ENCODE measurements at regions not wholly inside any gene's neighbourhood (a gene's known extent, or its start where the extent isn't known, plus 50 kb on each side); places are given as distances from the start of the nearest gene placed in this dataset.

DNA sequence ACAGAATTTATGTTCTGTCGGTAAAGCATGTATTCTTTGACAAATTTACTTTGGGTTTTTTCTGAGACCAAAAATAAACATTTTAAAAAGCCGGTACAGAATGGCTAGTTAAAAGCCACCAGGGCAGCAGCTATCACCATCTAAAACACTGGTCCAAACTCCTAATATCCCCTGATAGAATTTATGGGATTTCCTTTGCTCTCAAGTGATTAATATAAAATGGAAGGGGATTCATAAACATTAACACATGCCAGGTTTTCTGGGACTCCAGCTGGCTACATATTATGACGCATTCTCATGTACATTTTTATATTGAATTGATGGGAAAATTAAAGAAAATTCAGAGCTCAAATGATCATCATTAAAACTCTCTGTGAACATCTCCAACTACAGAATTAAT, 640.8 kb downstream of the C12orf50 start:
- Histone ChIP-seq H3K4me1 (ENCODE audit: low read depth, poor library complexity, severe bottlenecking) (no peaks in the 10 kb centered on the region), H3K27me3 (ENCODE audit: insufficient read depth, low read depth) (no peaks in the 10 kb centered on the region), H3K9ac (no peak overlapping the region), H3K4me3 (IDR thresholded peaks at IDR 0.05; ENCODE audit: insufficient read depth, low read depth, low read length) (no peak overlapping the region), H3K27ac (no peak overlapping the region), H4K20me1 (ENCODE audit: insufficient read depth) (no peaks in the 10 kb centered on the region), H2AFZ (ENCODE audit: low read depth) (no peak overlapping the region), H3K4me2 (no peak overlapping the region), H3K79me2 (ENCODE audit: insufficient read depth, low read depth) (no peaks in the 10 kb centered on the region), H3K36me3 (ENCODE audit: insufficient read depth) (no peaks in the 10 kb centered on the region)
- TF ChIP-seq CTCF (conservative IDR thresholded peaks at IDR 0.05; ENCODE audit: low read depth, low read length) = no peak

DNA sequence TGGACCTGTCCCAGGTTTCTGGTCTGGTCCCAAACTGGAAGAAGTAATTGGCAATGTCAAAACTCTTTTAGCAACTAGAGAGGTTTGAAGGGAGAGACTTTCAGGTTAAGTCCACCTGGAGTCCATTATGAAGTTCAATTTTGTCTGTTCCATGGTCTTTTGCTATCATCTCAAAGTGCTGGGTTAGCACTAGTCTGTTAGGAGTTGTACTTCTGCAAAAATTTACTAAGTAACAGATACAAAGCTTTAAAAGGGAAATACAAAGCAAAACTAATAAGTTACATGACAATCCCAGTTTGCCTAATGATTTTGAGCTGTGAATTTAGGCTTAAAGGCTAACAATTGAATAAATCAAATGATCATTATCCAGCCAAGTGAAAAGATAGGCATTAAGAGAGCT, 643.9 kb downstream of the C12orf50 start:
- Histone ChIP-seq H2AFZ (ENCODE audit: low read depth) (no peak overlapping the region), H3K4me1 (ENCODE audit: low read depth, poor library complexity, severe bottlenecking) (no peaks in the 10 kb centered on the region), H3K9ac (no peak overlapping the region), H3K36me3 (ENCODE audit: insufficient read depth) (no peaks in the 10 kb centered on the region), H3K79me2 (ENCODE audit: insufficient read depth, low read depth) (no peaks in the 10 kb centered on the region), H3K4me2 (no peak overlapping the region), H3K27ac (no peak overlapping the region), H3K27me3 (ENCODE audit: insufficient read depth, low read depth) (no peaks in the 10 kb centered on the region), H3K4me3 (IDR thresholded peaks at IDR 0.05; ENCODE audit: insufficient read depth, low read depth, low read length) (no peak overlapping the region), H4K20me1 (ENCODE audit: insufficient read depth) (no peaks in the 10 kb centered on the region)
- TF ChIP-seq CTCF (conservative IDR thresholded peaks at IDR 0.05; ENCODE audit: low read depth, low read length) = no peak

DNA sequence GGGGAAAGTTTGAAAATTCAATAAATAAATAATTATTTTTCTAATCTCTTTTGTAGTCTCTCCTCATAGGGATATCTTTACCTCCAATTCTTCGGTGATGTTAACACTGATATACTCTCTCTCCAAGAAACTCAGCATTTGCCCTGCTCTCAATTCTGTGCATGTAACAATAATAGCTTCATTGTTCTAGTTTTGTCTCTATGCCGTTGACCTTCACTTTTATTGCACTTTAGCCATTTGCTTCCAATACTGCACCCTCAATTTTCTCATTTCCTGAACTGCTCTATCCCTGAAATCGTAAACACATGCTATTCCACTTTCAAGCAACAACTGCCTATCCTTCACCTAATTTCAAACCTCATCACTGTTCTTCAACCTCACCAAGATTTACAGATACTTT, 645.0 kb downstream of the C12orf50 start:
- H3K36me3 ChIP-seq (ENCODE audit: insufficient read depth) = no peaks in the 10 kb centered on the region
- no peaks in the 10 kb centered on the region for H3K27me3 ChIP-seq (ENCODE audit: insufficient read depth, low read depth)
- no peaks in the 10 kb centered on the region for H3K79me2 ChIP-seq (ENCODE audit: insufficient read depth, low read depth)
- no peaks in the 10 kb centered on the region for H4K20me1 ChIP-seq (ENCODE audit: insufficient read depth)
- H2AFZ ChIP-seq (ENCODE audit: low read depth) = no peak overlapping the region
- H3K4me2 ChIP-seq = no peak overlapping the region
- no peak overlapping the region for H3K9ac ChIP-seq
- H3K27ac ChIP-seq = no peak overlapping the region
- no peak for TF ChIP-seq CTCF (conservative IDR thresholded peaks at IDR 0.05; ENCODE audit: low read depth, low read length)
- no peak overlapping the region for H3K4me3 ChIP-seq (IDR thresholded peaks at IDR 0.05; ENCODE audit: insufficient read depth, low read depth, low read length)
- H3K4me1 ChIP-seq (ENCODE audit: low read depth, poor library complexity, severe bottlenecking) = no peaks in the 10 kb centered on the region

GRCh38 chr12:87383680-87384079, 645.5 kb downstream of the C12orf50 start:
- Histone ChIP-seq H3K9ac (no peak overlapping the region), H3K4me2 (no peak overlapping the region), H3K4me3 (IDR thresholded peaks at IDR 0.05; ENCODE audit: insufficient read depth, low read depth, low read length) (no peak overlapping the region), H3K79me2 (ENCODE audit: insufficient read depth, low read depth) (no peaks in the 10 kb centered on the region), H3K4me1 (ENCODE audit: low read depth, poor library complexity, severe bottlenecking) (no peaks in the 10 kb centered on the region), H3K27ac (no peak overlapping the region), H3K27me3 (ENCODE audit: insufficient read depth, low read depth) (no peaks in the 10 kb centered on the region), H4K20me1 (ENCODE audit: insufficient read depth) (no peaks in the 10 kb centered on the region), H3K36me3 (ENCODE audit: insufficient read depth) (no peaks in the 10 kb centered on the region), H2AFZ (ENCODE audit: low read depth) (no peak overlapping the region)
- no peak for TF ChIP-seq CTCF (conservative IDR thresholded peaks at IDR 0.05; ENCODE audit: low read depth, low read length)

All from KMS-11 (cell line).